ENCODE measurements at regions not wholly inside any gene's neighbourhood (a gene's known extent, or its start where the extent isn't known, plus 50 kb on each side); places are given as distances from the start of the nearest gene placed in this dataset.

- CTCF ChIA-PET: interaction anchor here (1.3 to 1.4 kb wide), 2 partner anchors 9 to 65 kb away, joined by 3 to 4 read pairs; no protein-coding TSS in a partner anchor
- Mint-ChIP-seq H3K9me3 (no peaks in the 10 kb centered on the region), H3K4me1 (ENCODE audit: low read depth) (peaks cover 4% of the 10 kb centered on the region), H3K27me3 (peaks cover 8% of the 10 kb centered on the region), H3K36me3 (ENCODE audit: low read depth) (no peaks in the 10 kb centered on the region), H3K4me3 (no peak overlapping the region), H3K27ac (no peak overlapping the region)
- ATAC-seq: no peak
- DNase-seq: no peak
- intact Hi-C loops (cut with micrococcal nuclease): no loop called here
- POLR2A ChIA-PET: no interaction called here
- no peak for TF ChIP-seq CTCF (IDR thresholded peaks at IDR 0.05)
Measured at GRCh38 chr10:4721999-4722753, 103.8 kb upstream of the AKR1E2 start.

GRCh38 chr10:4720463-4720862 lies 105.5 kb upstream of the AKR1E2 start:
- H3K36me3 Mint-ChIP-seq (ENCODE audit: low read depth): no peaks in the 10 kb centered on the region
- no peak overlapping the region for H3K27ac Mint-ChIP-seq
- no peak for TF ChIP-seq CTCF (IDR thresholded peaks at IDR 0.05)
- H3K4me3 Mint-ChIP-seq: no peak overlapping the region
- DNase-seq (no peak), ATAC-seq (no peak)
- H3K27me3 Mint-ChIP-seq: peaks cover 12% of the 10 kb centered on the region
- ChIA-PET CTCF (no interaction called here), POLR2A (no interaction called here)
- intact Hi-C loops (cut with micrococcal nuclease): no loop called here
- H3K9me3 Mint-ChIP-seq: no peaks in the 10 kb centered on the region
- H3K4me1 Mint-ChIP-seq (ENCODE audit: low read depth): no peaks in the 10 kb centered on the region

- Mint-ChIP-seq H3K4me1 (ENCODE audit: low read depth) (no peaks in the 10 kb centered on the region), H3K4me3 (no peak overlapping the region), H3K27me3 (peaks cover 18% of the 10 kb centered on the region), H3K36me3 (ENCODE audit: low read depth) (no peaks in the 10 kb centered on the region), H3K9me3 (no peaks in the 10 kb centered on the region), H3K27ac (no peak overlapping the region)
- DNase-seq: no peak
- CTCF ChIA-PET: no interaction called here
- intact Hi-C loops (cut with micrococcal nuclease): no loop called here
- no peak for ATAC-seq
- POLR2A ChIA-PET: no interaction called here
- no peak for TF ChIP-seq CTCF (IDR thresholded peaks at IDR 0.05)
Measured at GRCh38 chr10:4719671-4720070, 106.3 kb upstream of the AKR1E2 start.

GRCh38 chr10:4719036-4719435 lies 107.0 kb upstream of the AKR1E2 start:
- DNase-seq: no peak
- no peaks in the 10 kb centered on the region for H3K9me3 Mint-ChIP-seq
- H3K4me1 Mint-ChIP-seq (ENCODE audit: low read depth): no peaks in the 10 kb centered on the region
- no peak overlapping the region for H3K27ac Mint-ChIP-seq
- ChIA-PET CTCF (no interaction called here), POLR2A (interaction anchor here (0.6 kb wide), 1 partner anchor 505 kb away, joined by 3 read pairs; no protein-coding TSS in a partner anchor)
- H3K27me3 Mint-ChIP-seq: peaks cover 18% of the 10 kb centered on the region
- no peak for TF ChIP-seq CTCF (IDR thresholded peaks at IDR 0.05)
- H3K4me3 Mint-ChIP-seq: no peak overlapping the region
- ATAC-seq: no peak
- intact Hi-C loops (cut with micrococcal nuclease): no loop called here
- no peaks in the 10 kb centered on the region for H3K36me3 Mint-ChIP-seq (ENCODE audit: low read depth)

- no peaks in the 10 kb centered on the region for H3K4me1 Mint-ChIP-seq (ENCODE audit: low read depth)
- DNase-seq (no peak), ATAC-seq (no peak)
- peaks cover 18% of the 10 kb centered on the region for H3K27me3 Mint-ChIP-seq
- no peaks in the 10 kb centered on the region for H3K9me3 Mint-ChIP-seq
- TF ChIP-seq CTCF (IDR thresholded peaks at IDR 0.05): no peak
- H3K36me3 Mint-ChIP-seq (ENCODE audit: low read depth): no peaks in the 10 kb centered on the region
- intact Hi-C loops (cut with micrococcal nuclease): no loop called here
- H3K27ac Mint-ChIP-seq: no peak overlapping the region
- ChIA-PET POLR2A (interaction anchor here (0.6 kb wide), 1 partner anchor 506 kb away, joined by 3 read pairs; no protein-coding TSS in a partner anchor), CTCF (no interaction called here)
- H3K4me3 Mint-ChIP-seq: no peak overlapping the region
Measured at GRCh38 chr10:4718544-4718943, 107.5 kb upstream of the AKR1E2 start.
